Endothelial cell of umbilical vein (primary cell): ENCODE measurements at regions not wholly inside any gene's neighbourhood (a gene's known extent, or its start where the extent isn't known, plus 50 kb on each side); places are given as distances from the start of the nearest gene placed in this dataset.

ENCODE experiments used
- BruUV-seq: library from RNA; stranded (reverse); fragments of 400-500 nt; replicated peaks from 2 replicates; lab custom pipeline; 2021; lab: Mats Ljungman, UMichigan
- CTCF ChIA-PET: fragments of 300-600, 350-600 bp; sonication (Branson Sonifier 250); formaldehyde crosslinking; loops from one replicate; lab custom pipeline; 2021; ENCODE audit warnings: antibody characterized with exemption, inconsistent platforms; lab: Charles Lee
- POLR2A ChIA-PET: fragments of 300-600, 350-600 bp; sonication (Branson Sonifier 250); formaldehyde crosslinking; loops from one replicate; lab custom pipeline; 2021; ENCODE audit warnings: antibody characterized with exemption, inconsistent platforms; lab: Charles Lee
- DNase-seq: peaks from one replicate; pipeline ENCODE4 v3.0.0-alpha.2; 2011; ENCODE audit warnings: low read depth, low spot score
- FAIRE-seq: peaks from 2 replicates; lab custom pipeline; 2011; peaks lifted over from hg19 to GRCh38; lab: Jason Lieb, UNC
- H2AFZ ChIP-seq: 2 replicates; pipeline ENCODE4 v1.6.0; 2012; ENCODE audit warnings: low read depth, low read length, control low read depth, inconsistent platforms
- H3K27ac ChIP-seq: 2 replicates; pipeline ENCODE4 v1.5.1; 2011; ENCODE audit warnings: low read depth, mild to moderate bottlenecking, control low read depth, low read length, moderate library complexity; ENCODE audit not compliant: insufficient read depth
- H3K27me3 ChIP-seq, 2 experiments: 2 replicates each; pipeline versions ENCODE4 v1.6.0 to v1.6.1; 2011; ENCODE audit warnings: low read length in 2 of 2, mixed read lengths in 1 of 2; ENCODE audit not compliant: control insufficient read depth in 2 of 2, insufficient read depth in 2 of 2
- H3K36me3 ChIP-seq, 2 experiments: 2 replicates in 1 of 2; 3 replicates in 1 of 2; pipeline ENCODE4 v1.5.1; 2011; ENCODE audit warnings: low read length in 2 of 2, mild to moderate bottlenecking in 1 of 2, moderate library complexity in 1 of 2; ENCODE audit not compliant: control insufficient read depth in 2 of 2, insufficient read depth in 2 of 2; ENCODE audit errors: extremely low read depth in 1 of 2
- H3K4me1 ChIP-seq: 3 replicates; pipeline ENCODE4 v1.5.1; 2011; ENCODE audit warnings: mild to moderate bottlenecking, low read length; ENCODE audit not compliant: control insufficient read depth, insufficient read depth; ENCODE audit errors: extremely low read depth
- H3K4me2 ChIP-seq: 2 replicates; pipeline ENCODE4 v1.6.1; 2011; ENCODE audit warnings: low read length, control low read depth, mixed read lengths; ENCODE audit not compliant: insufficient read depth
- H3K4me3 ChIP-seq, 3 experiments: fragments of 200-600 bp in 1 of 3; sonication (generic), shearing (Covaris generic) in 1 of 3; replicated peaks in 1 of 3; 2 replicates each; pipeline ENCODE4 v1.5.1; 2011 to 2016; ENCODE audit warnings: control low read depth in 3 of 3, low read length in 3 of 3, mild to moderate bottlenecking in 2 of 3, inconsistent platforms in 1 of 3, low read depth in 1 of 3, moderate library complexity in 1 of 3; ENCODE audit not compliant: insufficient read depth in 1 of 3
- H3K79me2 ChIP-seq: 2 replicates; pipeline ENCODE4 v1.6.0; 2012; ENCODE audit warnings: low read length, inconsistent platforms; ENCODE audit not compliant: control insufficient read depth, insufficient read depth
- H3K9ac ChIP-seq: replicated peaks from 2 replicates; pipeline ENCODE3; 2011; ENCODE audit warnings: low read length, control low read depth; ENCODE audit not compliant: insufficient read depth; ENCODE audit errors: extremely low read depth
- H3K9me1 ChIP-seq: replicated peaks from 3 replicates; pipeline ENCODE4 v1.6.0; 2011; ENCODE audit warnings: mild to moderate bottlenecking, low read length; ENCODE audit not compliant: control insufficient read depth, insufficient read depth; ENCODE audit errors: extremely low read depth
- H3K9me3 ChIP-seq: replicated peaks from 2 replicates; pipeline ENCODE4 v1.5.1; 2012; ENCODE audit warnings: low read length, inconsistent platforms; ENCODE audit not compliant: control insufficient read depth, insufficient read depth
- H4K20me1 ChIP-seq: replicated peaks from 2 replicates; pipeline ENCODE3; 2011; ENCODE audit warnings: mild to moderate bottlenecking, low read length; ENCODE audit not compliant: control insufficient read depth, insufficient read depth; ENCODE audit errors: extremely low read depth
- EZH2 ChIP-seq: IDR thresholded peaks from 2 replicates; pipeline ENCODE4 v1.6.1; 2012; ENCODE audit warnings: borderline replicate concordance, low read depth, mild to moderate bottlenecking, moderate library complexity, low read length, inconsistent platforms; ENCODE audit not compliant: severe bottlenecking
- FOS ChIP-seq: IDR thresholded peaks from 2 replicates; pipeline ENCODE4 v1.6.1; 2011; ENCODE audit warnings: mild to moderate bottlenecking, low read length, moderate library complexity, borderline replicate concordance; ENCODE audit not compliant: insufficient read depth
- GATA2 ChIP-seq: IDR thresholded peaks from 2 replicates; pipeline ENCODE4 v1.7.0; 2011; ENCODE audit warnings: low read depth, mild to moderate bottlenecking, moderate library complexity, mixed read lengths, low read length; ENCODE audit not compliant: insufficient read length, insufficient read depth
- JUN ChIP-seq: IDR thresholded peaks from 2 replicates; pipeline ENCODE4 v1.6.1; 2011; ENCODE audit warnings: borderline replicate concordance, low read depth; ENCODE audit not compliant: insufficient read length, insufficient read depth
- MYC ChIP-seq: IDR thresholded peaks from one replicate; pipeline ENCODE4 v1.6.1; 2011; ENCODE audit warnings: mild to moderate bottlenecking, low read depth, low read length
- POLR2A ChIP-seq: IDR thresholded peaks from 2 replicates; pipeline ENCODE4 v1.6.1; 2012; ENCODE audit warnings: low read depth, mild to moderate bottlenecking, control low read depth, low read length
- POLR2AphosphoS5 ChIP-seq: IDR thresholded peaks from 2 replicates; pipeline ENCODE4 v1.6.1; 2012; ENCODE audit warnings: low read depth, mild to moderate bottlenecking, control low read depth, low read length, moderate library complexity; ENCODE audit not compliant: insufficient read depth
- dilution Hi-C: fragments of 300-500 bp; cut with MboI; formaldehyde crosslinking; loops from one replicate; pipeline ENCODE4 v1.15.0; 2019; ENCODE audit warnings: low sequenced_read_pairs; ENCODE audit not compliant: extremely low pct_ligation_motif_present
- intact Hi-C: fragments of 100-400 bp; cut with micrococcal nuclease; formaldehyde crosslinking; loops from one replicate; pipeline ENCODE4 v1.10.0; 2022
- TF ChIP-seq, protein P1 (sequence below): IDR thresholded peaks from 2 replicates; pipeline ENCODE4 v1.6.1; 2011; ENCODE audit not compliant: insufficient read depth, insufficient read length
- TF ChIP-seq, protein P2 (sequence below), 2 donors: IDR thresholded peaks; 1 replicate in 1 of 2; 2 replicates in 1 of 2; pipeline ENCODE4 v1.5.1; 2011; ENCODE audit warnings: low read length in 2 of 2, mild to moderate bottlenecking in 2 of 2, moderate library complexity in 2 of 2, control low read depth in 1 of 2, inconsistent platforms in 1 of 2, low read depth in 1 of 2; ENCODE audit not compliant: insufficient read depth in 1 of 2; ENCODE audit errors: extremely low read depth in 1 of 2

DNA sequence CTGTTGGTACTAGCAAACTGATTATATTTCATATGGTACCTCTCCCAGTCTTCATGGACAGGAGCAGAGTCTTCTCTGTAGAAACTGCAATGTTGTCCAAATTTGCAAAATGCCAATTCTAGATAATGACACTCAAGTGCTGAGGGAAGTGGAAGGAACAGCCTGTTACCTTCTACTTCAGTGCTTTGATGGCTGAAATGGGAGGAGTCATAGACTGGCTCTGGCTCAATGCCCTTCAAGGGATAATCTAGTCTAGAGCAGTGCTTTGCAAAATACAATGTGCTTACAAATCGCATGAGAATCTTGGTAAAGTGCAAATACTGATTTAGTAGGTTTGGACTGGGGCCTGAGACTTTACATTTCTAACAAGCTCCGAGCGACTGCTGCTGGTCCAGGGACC is 51.7 kb upstream of the ACP3 start:
- POLR2A ChIA-PET, result no interaction called here
- FAIRE-seq, result no peak
- no peak overlapping the region for H3K4me2 ChIP-seq
- no peaks in the 10 kb centered on the region for H3K79me2 ChIP-seq
- H4K20me1 ChIP-seq, result no peaks in the 10 kb centered on the region
- H3K4me1 ChIP-seq, result no peaks in the 10 kb centered on the region
- no peaks in the 10 kb centered on the region for H3K9me3 ChIP-seq
- H2AFZ ChIP-seq, result no peak overlapping the region
- no peaks in the 10 kb centered on the region for H3K36me3 ChIP-seq
- no peak for DNase-seq
- H3K27ac ChIP-seq, result no peak overlapping the region
- CTCF ChIA-PET, result interaction anchor here (0.9 to 1.1 kb wide), 2 partner anchors 15 to 77 kb away, joined by 3 to 4 read pairs; no protein-coding TSS in a partner anchor
- intact Hi-C loops, result no loop called here
- BruUV-seq, result no TSS peak
- dilution Hi-C loops, result no loop called here
- H3K27me3 ChIP-seq, result no peaks in the 10 kb centered on the region
- TF ChIP-seq POLR2A (no peak), MYC (no peak), JUN (no peak), FOS (no peak), GATA2 (no peak), POLR2AphosphoS5 (no peak), EZH2 (no peak)
- TF ChIP-seq, protein P1, sequence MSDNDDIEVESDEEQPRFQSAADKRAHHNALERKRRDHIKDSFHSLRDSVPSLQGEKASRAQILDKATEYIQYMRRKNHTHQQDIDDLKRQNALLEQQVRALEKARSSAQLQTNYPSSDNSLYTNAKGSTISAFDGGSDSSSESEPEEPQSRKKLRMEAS, result no peak
- TF ChIP-seq, protein P2, sequence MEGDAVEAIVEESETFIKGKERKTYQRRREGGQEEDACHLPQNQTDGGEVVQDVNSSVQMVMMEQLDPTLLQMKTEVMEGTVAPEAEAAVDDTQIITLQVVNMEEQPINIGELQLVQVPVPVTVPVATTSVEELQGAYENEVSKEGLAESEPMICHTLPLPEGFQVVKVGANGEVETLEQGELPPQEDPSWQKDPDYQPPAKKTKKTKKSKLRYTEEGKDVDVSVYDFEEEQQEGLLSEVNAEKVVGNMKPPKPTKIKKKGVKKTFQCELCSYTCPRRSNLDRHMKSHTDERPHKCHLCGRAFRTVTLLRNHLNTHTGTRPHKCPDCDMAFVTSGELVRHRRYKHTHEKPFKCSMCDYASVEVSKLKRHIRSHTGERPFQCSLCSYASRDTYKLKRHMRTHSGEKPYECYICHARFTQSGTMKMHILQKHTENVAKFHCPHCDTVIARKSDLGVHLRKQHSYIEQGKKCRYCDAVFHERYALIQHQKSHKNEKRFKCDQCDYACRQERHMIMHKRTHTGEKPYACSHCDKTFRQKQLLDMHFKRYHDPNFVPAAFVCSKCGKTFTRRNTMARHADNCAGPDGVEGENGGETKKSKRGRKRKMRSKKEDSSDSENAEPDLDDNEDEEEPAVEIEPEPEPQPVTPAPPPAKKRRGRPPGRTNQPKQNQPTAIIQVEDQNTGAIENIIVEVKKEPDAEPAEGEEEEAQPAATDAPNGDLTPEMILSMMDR (IDR thresholded peaks at IDR 0.05; ENCODE audit: extremely low read depth in 1 of 2, insufficient read depth in 1 of 2, low read depth in 1 of 2, low read length in 2 of 2), result no peak
- no peak overlapping the region for H3K4me3 ChIP-seq
- H3K9ac ChIP-seq, result no peak overlapping the region
- no peaks in the 10 kb centered on the region for H3K9me1 ChIP-seq
